ENCODE measurements at regions not wholly inside any gene's neighbourhood (a gene's known extent, or its start where the extent isn't known, plus 50 kb on each side); places are given as distances from the start of the nearest gene placed in this dataset.
"Not testable (repeated sequence)": the region's sequence is repeated elsewhere in the genome, so short reads cannot be mapped to it uniquely, and the experiment has no call there.

- no peak for DNase-seq
Observed at GRCh38 chr5:39629946-39630345, 205.2 kb upstream of the DAB2 start.

DNA sequence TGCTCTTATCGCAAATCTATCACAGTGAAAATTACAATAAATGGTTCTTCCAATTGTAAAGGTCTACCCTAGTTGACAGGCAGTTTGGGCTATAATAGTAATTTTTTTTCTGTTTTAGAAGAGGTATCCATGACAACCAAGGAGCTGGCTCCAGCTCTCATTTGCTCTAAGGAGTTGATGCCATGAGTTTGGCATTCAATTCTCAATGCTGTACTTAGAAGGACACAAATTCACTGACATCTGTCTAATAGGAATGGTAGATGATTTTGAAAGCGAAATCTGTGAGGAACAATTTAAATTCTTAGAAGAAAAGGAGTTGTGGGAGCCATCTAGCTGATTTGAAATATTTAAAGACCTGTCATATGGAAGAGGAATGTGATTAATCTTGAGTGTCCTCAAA, 203.6 kb upstream of the DAB2 start:
- DNase-seq: no peak

DNA sequence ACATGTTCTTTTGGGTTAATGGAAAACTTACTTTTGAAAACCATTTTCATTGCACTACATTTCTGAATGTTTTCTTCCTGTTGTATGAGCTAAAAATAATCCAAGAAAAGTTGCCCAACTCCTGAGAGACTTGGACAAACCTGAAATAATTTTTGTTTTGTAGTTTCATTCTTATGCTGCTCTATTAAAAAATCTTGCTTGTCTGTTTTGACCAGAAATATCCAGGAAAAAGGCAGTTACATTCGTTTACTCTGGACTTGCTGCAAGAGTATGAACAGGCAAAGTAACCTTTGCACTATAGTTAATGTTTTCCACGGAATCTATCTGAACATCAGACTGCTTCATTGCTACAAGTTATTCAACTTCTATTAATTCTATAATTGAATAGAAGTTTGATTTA, 200.1 kb upstream of the DAB2 start:
- no peak for DNase-seq

DNA sequence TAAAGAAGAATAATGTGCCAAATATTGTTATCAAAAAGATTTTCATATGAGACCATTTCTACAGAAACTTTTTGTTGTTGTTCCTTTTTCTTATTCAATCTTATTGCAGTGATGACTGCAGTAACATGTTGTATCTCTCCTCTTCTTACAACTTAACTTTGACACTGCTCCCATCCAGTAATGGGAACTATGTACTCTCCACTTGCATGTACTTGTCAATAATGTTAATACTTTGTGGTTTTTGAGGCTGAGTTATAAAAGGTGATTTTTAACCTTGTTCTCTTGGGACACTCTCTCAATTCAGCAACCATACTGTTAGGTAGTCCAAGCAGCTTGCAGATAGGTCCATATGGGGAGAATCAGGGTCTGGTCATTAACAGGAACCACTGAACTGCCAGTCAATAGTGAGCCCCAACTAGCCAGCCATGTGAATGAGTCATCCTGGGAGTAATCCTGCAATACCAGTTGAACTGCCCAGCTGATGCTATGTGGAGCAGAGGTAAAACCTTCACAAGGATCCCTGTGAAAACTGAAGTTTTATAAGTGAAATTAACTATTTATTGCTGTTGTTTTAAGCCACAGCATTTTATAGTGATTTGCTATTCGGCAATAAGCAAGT, 199.6 kb upstream of the DAB2 start:
- no peak for DNase-seq

DNA sequence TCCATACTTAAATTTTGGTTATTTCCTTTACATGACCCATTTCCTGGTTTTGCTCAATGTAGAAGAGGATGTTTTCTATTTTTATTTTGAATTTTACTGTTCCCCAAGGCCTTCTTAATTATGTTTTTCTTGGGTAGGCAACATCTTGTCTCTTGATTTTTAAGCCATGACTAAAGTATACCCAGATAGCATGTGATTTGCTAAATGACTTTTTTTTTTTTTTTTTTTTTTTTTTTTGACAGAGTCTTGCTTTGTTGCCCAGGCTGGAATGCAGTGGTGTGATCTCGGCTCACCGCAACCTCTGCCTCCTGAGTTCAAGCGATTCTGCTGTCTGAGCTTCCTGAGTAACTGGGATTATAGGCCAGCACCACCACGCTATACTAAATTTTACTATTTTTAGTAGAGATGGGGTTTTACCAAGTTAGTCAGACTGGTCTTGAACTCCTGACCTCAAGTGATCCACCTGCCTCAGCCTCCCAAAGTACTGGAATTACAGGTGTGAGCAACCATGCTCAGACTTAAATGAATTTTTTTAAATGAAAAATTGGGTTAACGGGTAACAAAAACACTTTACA, 198.6 kb upstream of the DAB2 start:
- DNase-seq: no peak

DNA sequence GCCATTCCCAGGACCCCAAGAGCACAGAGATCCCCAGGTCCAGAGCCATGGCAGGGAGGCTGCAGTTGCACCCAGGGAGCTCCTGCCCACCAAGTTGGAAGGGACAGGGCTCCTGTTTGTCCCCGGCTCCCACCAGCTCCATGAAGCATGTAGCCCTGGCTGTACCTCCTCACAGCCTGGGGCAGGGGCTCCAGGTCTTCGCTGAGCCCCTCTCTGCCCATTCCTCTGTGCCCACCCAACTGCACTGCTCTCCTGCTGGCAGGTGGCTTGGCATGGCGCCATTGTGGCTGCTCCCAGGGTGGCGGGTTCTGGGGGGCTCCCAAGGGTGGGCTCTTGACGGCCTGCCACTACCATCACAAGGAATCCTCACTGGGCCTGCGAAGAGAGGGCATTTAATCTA, 197.5 kb upstream of the DAB2 start:
- DNase-seq: no peak

GRCh38 chr5:39619168-39619818, 194.5 kb upstream of the DAB2 start:
- DNase-seq: no peak

GRCh38 chr5:39618391-39618790, 193.6 kb upstream of the DAB2 start:
- DNase-seq: no peak

DNA sequence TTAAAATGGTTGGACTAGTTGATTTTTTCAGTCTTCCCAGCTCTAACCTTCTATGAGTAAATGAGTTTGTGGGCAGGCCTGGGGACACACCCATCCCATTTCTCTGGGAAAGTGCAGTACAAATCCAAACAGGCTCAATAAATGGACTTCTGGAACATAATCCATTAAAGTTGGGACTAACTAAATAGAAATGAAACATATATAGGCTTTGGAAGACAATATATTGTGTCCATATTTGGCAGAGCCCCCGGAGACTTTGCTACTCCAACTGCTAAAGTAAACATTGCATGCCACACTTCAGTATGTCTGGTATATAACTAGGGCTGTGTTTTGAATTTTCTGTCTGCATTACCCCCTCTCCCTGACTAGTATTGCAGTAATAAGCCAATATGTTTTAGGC, 191.4 kb upstream of the DAB2 start:
- no peak for DNase-seq

- DNase-seq: not testable (repeated sequence)
Observed at GRCh38 chr5:39611076-39611475, 186.3 kb upstream of the DAB2 start.

GRCh38 chr5:39608024-39608423, 183.2 kb upstream of the DAB2 start:
- no peak for DNase-seq

GRCh38 chr5:39606591-39606990, 181.8 kb upstream of the DAB2 start:
- no peak for DNase-seq

DNA sequence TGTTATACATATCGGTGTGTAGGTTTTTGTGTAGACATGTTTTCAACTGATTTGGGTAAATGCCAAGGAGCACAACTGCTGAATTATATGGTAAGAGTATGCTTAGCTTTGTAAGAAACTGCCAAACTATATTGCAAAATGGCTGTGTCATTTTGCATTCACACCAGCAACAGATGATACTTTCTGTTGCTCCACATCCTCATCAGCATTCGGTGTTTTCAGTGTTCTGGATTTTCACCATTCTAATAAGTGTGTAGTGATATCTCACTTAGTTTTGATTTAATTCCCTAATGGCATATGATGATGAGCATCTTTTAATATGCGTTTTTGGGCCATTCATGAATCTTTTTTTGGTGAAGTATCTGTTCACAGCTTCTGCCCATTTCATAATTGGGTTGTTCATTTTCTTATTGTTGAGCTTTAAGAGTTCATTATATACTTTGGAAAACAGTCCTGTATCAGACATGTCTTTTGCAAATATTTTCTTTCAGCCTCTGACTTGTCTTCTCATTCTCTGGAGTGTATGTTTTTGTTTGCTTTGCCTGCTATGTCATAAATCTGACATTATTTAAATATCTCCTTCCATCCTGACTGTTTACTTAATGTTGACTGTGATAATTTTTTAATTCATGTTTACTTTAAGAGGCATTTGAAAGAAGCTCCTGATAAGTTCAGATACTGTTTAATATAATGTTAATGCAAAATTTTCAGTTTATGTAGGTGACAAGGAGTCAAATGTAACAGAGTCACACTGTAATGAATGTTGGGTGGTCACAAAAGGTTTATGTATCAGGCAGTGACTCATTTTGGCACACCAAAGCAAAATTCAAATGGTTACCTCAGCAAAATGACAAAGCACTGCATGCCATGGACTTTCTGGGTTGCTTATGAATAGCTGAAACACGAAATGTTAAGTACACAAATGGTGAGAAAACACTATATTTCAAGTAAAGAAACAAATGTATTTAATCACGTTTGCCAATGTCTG, 181.1 kb upstream of the DAB2 start:
- no peak for DNase-seq

DNA sequence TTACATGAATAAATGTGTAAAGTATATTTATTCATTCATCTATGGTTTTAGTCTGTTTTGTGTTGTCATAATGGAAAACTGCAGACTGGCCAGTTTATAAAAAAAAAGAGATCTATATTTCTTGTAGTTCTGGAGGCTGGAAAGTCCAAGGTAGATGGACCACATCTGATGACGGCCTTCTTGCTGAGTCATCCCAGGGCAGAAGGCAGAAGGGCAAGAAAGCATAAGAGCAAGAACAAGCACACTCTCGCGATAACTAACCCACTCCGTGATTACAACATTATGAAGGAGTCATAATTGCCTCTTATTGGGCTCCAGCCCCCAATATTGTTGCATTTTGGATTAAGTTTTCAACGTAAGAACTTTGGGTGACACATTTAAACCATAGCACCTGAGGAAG, 180.4 kb upstream of the DAB2 start:
- no peak for DNase-seq

- no peak for DNase-seq
Observed at GRCh38 chr5:39604491-39604890, 179.7 kb upstream of the DAB2 start.

DNA sequence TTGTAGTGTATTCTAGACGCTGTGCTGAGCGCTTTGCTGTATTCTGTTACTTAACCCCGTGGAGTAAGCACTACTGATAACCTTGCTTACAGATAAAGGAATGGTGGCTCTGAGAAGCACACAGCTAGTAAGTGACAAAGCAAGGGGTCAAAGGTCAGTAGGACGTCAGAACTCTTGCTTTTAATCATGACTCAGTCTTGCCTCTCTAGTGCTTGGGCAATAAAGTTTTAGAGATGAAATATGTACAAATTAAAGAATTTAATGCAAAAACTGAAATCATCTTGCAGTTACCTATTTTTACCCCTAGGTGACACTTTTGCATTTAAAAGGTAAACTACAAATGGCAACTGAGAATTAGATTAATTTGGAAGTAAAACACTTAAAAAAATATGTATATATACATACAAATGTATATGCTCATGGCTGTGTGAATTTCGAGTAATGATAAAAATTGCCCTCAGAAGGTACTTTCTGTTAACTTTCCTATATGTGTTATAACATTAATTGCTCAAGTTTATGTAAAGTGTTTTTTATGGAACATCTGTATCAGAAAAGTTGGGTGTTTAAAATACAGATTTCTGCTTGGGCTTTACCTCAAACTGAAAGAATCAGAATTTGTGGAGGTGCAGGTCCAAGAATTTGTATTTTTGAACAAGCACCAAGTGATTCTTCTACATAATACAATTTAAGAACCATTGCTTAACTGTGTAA, 175.1 kb upstream of the DAB2 start:
- DNase-seq: peak; percentile 37 to 56

DNA sequence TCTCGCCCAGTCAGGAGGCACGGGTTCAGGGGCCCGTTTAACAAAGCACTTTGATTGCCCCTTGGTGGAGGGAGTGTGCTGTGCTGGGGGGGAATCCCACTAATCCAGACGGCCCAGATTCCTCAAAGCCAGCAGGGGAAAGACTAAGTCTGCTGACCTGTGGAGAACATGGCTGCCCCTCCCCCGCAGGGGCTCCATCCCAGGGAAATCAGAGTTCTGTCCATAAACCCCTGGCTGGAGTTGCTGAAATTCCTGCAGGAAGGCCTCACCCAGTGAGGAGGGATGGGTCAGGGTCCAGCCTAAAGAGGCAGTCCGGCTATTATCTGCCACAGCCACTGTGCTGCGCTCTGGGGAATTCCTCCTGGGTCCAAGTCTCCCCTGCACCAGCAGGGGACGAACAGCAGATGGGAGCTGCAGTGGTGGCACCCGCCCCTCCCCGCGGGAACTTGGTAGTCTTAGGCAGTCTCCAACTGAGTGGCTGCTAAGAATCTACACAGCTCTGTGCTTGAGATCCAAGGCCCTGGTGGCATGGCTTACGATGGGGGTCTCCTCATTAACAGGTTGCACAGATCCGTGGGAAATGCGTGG, 174.0 kb upstream of the DAB2 start:
- DNase-seq: no peak

- DNase-seq: no peak
Observed at GRCh38 chr5:39588179-39588578, 163.4 kb upstream of the DAB2 start.

DNA sequence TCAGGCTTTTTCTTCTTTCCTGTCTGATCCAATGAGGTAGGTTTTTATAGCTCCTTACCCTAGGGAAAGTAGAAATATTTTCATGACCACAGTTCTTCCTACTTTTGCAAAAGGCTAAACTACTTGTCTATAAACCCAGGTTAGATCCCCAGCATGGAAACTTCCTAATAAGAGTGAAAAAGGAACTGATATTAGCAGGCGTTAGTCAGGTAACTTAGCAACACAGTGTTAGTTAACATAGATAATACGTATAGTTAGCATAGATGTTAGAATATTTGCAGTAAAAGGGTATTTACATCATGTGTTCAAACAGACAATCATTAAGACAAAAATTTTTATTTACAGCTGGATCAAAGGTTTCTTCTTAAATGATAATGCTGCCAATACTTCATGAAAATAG, 162.9 kb upstream of the DAB2 start:
- DNase-seq: no peak

- DNase-seq: no peak
Observed at GRCh38 chr5:39586185-39586584, 161.4 kb upstream of the DAB2 start.

GRCh38 chr5:39584927-39585326, 160.1 kb upstream of the DAB2 start:
- no peak for DNase-seq

DNA sequence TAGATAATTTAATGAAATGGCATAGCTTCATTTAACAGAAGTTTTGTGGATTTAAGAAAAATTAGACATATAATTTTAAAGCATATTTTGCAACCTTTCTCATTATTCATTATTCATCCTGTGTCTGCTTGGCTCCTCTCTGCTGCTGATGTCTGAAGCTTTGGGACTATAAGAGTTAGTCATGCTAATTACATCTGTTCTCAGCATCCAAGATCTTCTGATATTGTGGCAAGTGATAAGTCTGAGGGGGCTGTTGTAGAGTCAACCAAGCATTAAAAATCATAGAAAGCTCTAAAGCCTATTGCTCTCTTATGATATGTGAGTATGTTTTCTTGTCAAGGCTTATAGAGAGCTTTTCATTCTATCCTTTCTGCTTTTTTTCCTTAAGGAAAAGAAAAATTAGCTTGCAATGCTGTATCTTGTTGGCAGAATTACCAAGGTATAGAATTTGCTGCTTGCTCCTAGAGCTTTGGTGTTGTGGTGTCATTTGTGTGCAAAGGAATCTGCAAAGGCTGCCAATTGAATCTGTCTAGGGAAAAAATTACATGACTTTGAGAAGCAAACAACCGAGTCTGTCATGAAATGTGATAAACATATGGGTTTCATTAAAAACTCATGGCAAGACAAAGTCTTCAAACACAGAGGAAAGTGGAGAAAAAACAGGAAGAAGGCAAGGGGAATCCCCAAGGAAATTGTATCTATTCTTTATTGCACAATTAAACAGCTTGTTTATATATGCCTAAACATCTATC, 156.1 kb upstream of the DAB2 start:
- DNase-seq: no peak

All from Kasumi-1 (cell line).